Neuronal stem cell (in vitro differentiated cells): ENCODE measurements at regions not wholly inside any gene's neighbourhood (a gene's known extent, or its start where the extent isn't known, plus 50 kb on each side); places are given as distances from the start of the nearest gene placed in this dataset.

Experiments used
- DNase-seq: peaks from one replicate; pipeline ENCODE4 v3.0.0-alpha.2; 2013; ENCODE audit warnings: low spot score
- H2AFZ ChIP-seq: one replicate; pipeline ENCODE4 v1.6.1; 2013; ENCODE audit warnings: mild to moderate bottlenecking, low read length, inconsistent platforms
- H2AK5ac ChIP-seq: 2 replicates; pipeline ENCODE4 v1.6.1; 2013; ENCODE audit warnings: low read depth, mild to moderate bottlenecking, inconsistent platforms, low read length, moderate library complexity, mixed read lengths
- H2BK120ac ChIP-seq: 2 replicates; pipeline ENCODE4 v1.6.1; 2013; ENCODE audit warnings: low read depth, mild to moderate bottlenecking, inconsistent platforms, low read length, moderate library complexity, mixed read lengths
- H2BK12ac ChIP-seq: one replicate; pipeline ENCODE4 v1.6.1; 2013; ENCODE audit warnings: low read length, inconsistent platforms
- H2BK15ac ChIP-seq: 2 replicates; pipeline ENCODE4 v1.6.1; 2013; ENCODE audit warnings: mild to moderate bottlenecking, low read length, inconsistent platforms, mixed read lengths
- H2BK5ac ChIP-seq: one replicate; pipeline ENCODE4 v1.6.1; 2013; ENCODE audit warnings: inconsistent platforms, mild to moderate bottlenecking, low read length, moderate library complexity
- H3K14ac ChIP-seq: one replicate; pipeline ENCODE4 v1.6.1; 2013; ENCODE audit warnings: low read length, inconsistent platforms
- H3K18ac ChIP-seq: 2 replicates; pipeline ENCODE4 v1.6.1; 2013; ENCODE audit warnings: low read length, inconsistent platforms
- H3K23ac ChIP-seq: 2 replicates; pipeline ENCODE4 v1.6.1; 2013; ENCODE audit warnings: low read depth, mild to moderate bottlenecking, mixed read lengths, low read length, inconsistent platforms; ENCODE audit not compliant: poor library complexity
- H3K27ac ChIP-seq: replicated peaks from 3 replicates; pipeline ENCODE4 v1.5.1; 2013; ENCODE audit warnings: low read length, inconsistent platforms
- H3K27me3 ChIP-seq, 3 experiments: 2 replicates each; pipeline ENCODE4 v1.6.1; 2013; ENCODE audit warnings: low read length in 3 of 3, mild to moderate bottlenecking in 2 of 3, inconsistent platforms in 1 of 3, low read depth in 1 of 3, mixed read lengths in 1 of 3, moderate library complexity in 1 of 3; ENCODE audit not compliant: control insufficient read depth in 3 of 3, insufficient read depth in 3 of 3
- H3K36me3 ChIP-seq, 2 donors: replicated peaks in 1 of 2; 2 replicates each; pipeline ENCODE4 v1.6.1; 2013; ENCODE audit warnings: low read length in 2 of 2; ENCODE audit not compliant: control insufficient read depth in 2 of 2, insufficient read depth in 2 of 2
- H3K4ac ChIP-seq: 2 replicates; pipeline ENCODE4 v1.6.1; 2013; ENCODE audit warnings: inconsistent platforms, mild to moderate bottlenecking, low read length, moderate library complexity
- H3K4me1 ChIP-seq, 2 donors: 1 replicate in 1 of 2; 2 replicates in 1 of 2; pipeline ENCODE4 v1.6.1; 2013; ENCODE audit warnings: low read length in 2 of 2, low read depth in 1 of 2; ENCODE audit not compliant: control insufficient read depth in 2 of 2, insufficient read depth in 1 of 2
- H3K4me2 ChIP-seq: one replicate; pipeline ENCODE4 v1.6.1; 2013; ENCODE audit warnings: mild to moderate bottlenecking, low read length, inconsistent platforms; ENCODE audit not compliant: insufficient read depth, poor library complexity, severe bottlenecking
- H3K4me3 ChIP-seq, 2 donors: 2 replicates each; pipeline ENCODE4 v1.5.1; 2013; ENCODE audit warnings: low read length in 2 of 2, mild to moderate bottlenecking in 2 of 2, inconsistent platforms in 1 of 2, moderate library complexity in 1 of 2
- H3K79me1 ChIP-seq: one replicate; pipeline ENCODE4 v1.6.1; 2013; ENCODE audit warnings: low read depth, mild to moderate bottlenecking, inconsistent platforms, low read length, moderate library complexity
- H3K9ac ChIP-seq: one replicate; pipeline ENCODE4 v1.6.1; 2013; ENCODE audit warnings: mild to moderate bottlenecking, low read depth, low read length, inconsistent platforms; ENCODE audit not compliant: poor library complexity
- H3K9me3 ChIP-seq, 2 donors: replicated peaks in 1 of 2; 2 replicates each; pipeline versions ENCODE3 to v1.6.1; 2013; ENCODE audit warnings: low read length in 2 of 2, mild to moderate bottlenecking in 2 of 2, inconsistent platforms in 1 of 2, low read depth in 1 of 2, mixed read lengths in 1 of 2, moderate library complexity in 1 of 2; ENCODE audit not compliant: control insufficient read depth in 2 of 2, insufficient read depth in 1 of 2
- H4K8ac ChIP-seq: one replicate; pipeline ENCODE4 v1.6.1; 2013; ENCODE audit warnings: low read depth, mild to moderate bottlenecking, inconsistent platforms, low read length, moderate library complexity
- H4K91ac ChIP-seq: one replicate; pipeline ENCODE4 v1.6.1; 2013; ENCODE audit warnings: low read length, low read depth, mild to moderate bottlenecking, inconsistent platforms; ENCODE audit not compliant: poor library complexity
- WGBS, 2 donors: extraction: QIAGEN DNeasy Blood & Tissue Kit; methylation state at CpG; one replicate each; pipeline ENCODE4 v1.1.7; 2013; ENCODE audit warnings: missing lambda C conversion rate in 2 of 2, mixed read lengths in 1 of 2; ENCODE audit not compliant: insufficient read length in 2 of 2, insufficient replicate concordance in 1 of 2; ENCODE audit errors: extremely low coverage in 2 of 2; 5-methylcytosine and 5-hydroxymethylcytosine counted together

DNA sequence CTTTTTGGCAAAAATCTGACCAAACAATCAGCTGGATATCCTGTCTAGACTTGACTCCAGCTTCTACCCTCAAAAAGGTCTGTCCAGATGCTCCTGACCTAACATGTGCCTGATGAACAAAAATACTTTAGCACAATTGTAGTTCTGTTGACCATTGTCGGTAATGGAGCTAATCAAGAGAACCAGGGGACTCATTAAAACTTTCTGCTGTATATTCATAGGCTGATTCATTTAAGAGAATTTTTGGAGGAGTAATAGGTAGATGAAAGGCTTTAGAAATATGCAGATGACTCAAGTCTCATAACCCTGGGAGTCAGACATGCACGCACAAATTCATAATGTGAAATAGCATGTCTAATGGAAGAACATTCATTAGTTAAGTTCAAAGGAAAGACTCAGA, 514.2 kb downstream of the TXNL1 start:
- no peaks in the 10 kb centered on the region for H3K36me3 ChIP-seq
- no peak overlapping the region for H3K4ac ChIP-seq
- WGBS, 2 donors = no CpG with 5 or more reads among the region's 2 CpGs
- H3K79me1 ChIP-seq = no peaks in the 10 kb centered on the region
- H4K8ac ChIP-seq = no peak overlapping the region
- no peaks in the 10 kb centered on the region for H3K27me3 ChIP-seq
- H3K4me3 ChIP-seq = no peak overlapping the region
- no peaks in the 10 kb centered on the region for H3K9me3 ChIP-seq
- DNase-seq = no peak
- no peak overlapping the region for H3K23ac ChIP-seq
- no peak overlapping the region for H3K14ac ChIP-seq
- no peak overlapping the region for H2BK5ac ChIP-seq
- H2AFZ ChIP-seq = no peak overlapping the region
- H3K4me2 ChIP-seq = no peak overlapping the region
- no peak overlapping the region for H2BK15ac ChIP-seq
- no peak overlapping the region for H2BK120ac ChIP-seq
- no peak overlapping the region for H4K91ac ChIP-seq
- no peak overlapping the region for H2BK12ac ChIP-seq
- H3K18ac ChIP-seq = no peak overlapping the region
- H3K9ac ChIP-seq = no peak overlapping the region
- H3K27ac ChIP-seq = no peak overlapping the region
- H2AK5ac ChIP-seq = no peak overlapping the region
- no peaks in the 10 kb centered on the region for H3K4me1 ChIP-seq

DNA sequence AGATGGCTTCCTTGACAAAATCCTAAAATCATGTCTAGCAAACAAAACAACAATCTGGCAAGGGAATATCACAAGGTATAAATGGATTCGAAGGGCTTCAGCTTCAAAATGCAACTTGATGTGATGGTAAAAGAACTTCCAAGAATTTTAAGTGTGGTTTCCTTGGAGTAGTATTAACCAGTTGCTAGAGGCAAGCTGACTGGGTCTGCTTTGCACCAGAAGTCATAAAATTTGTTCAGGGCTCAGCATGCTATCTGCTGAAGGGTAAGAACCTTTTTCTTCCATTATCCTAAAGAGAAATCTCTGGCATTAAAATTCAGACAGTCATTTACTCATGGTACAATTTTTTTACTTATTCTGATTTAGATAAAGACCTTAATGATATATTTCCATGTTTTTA, 516.7 kb downstream of the TXNL1 start:
- H3K4ac ChIP-seq = no peak overlapping the region
- no peaks in the 10 kb centered on the region for H3K27me3 ChIP-seq
- no peak overlapping the region for H3K9ac ChIP-seq
- no peak overlapping the region for H3K14ac ChIP-seq
- H2BK120ac ChIP-seq = no peak overlapping the region
- DNase-seq = no peak
- no peak overlapping the region for H2BK15ac ChIP-seq
- H2AK5ac ChIP-seq = no peak overlapping the region
- H3K4me3 ChIP-seq = no peak overlapping the region
- H4K91ac ChIP-seq = no peak overlapping the region
- no CpG with 5 or more reads among the region's 1 CpG for WGBS, 2 donors
- H2BK5ac ChIP-seq = no peak overlapping the region
- H3K27ac ChIP-seq = no peak overlapping the region
- H4K8ac ChIP-seq = no peak overlapping the region
- H3K23ac ChIP-seq = no peak overlapping the region
- H3K9me3 ChIP-seq = no peaks in the 10 kb centered on the region
- no peaks in the 10 kb centered on the region for H3K79me1 ChIP-seq
- no peak overlapping the region for H3K4me2 ChIP-seq
- H2BK12ac ChIP-seq = no peak overlapping the region
- H3K18ac ChIP-seq = no peak overlapping the region
- no peaks in the 10 kb centered on the region for H3K36me3 ChIP-seq
- H3K4me1 ChIP-seq = peaks cover 5 to 12% of the 10 kb centered on the region in 2 donors
- H2AFZ ChIP-seq = no peak overlapping the region

DNA sequence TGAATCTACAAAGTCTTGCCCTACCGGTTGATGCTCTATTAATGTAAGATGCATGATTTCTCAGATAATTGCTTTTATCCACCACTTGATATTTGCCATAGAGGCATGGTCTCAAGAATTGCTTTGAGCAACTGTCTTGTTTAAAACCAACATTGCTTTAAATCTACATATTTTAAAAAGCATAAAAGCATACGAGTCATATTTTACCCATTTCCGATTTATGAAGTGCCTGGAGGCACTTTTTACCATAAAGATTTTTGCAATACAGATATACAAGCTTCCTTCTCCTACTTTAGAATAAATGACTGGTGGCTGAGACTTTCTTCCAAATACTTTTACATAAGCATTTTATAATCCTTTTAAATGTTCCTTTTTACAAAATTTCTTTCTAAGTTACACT, 517.6 kb downstream of the TXNL1 start:
- no peaks in the 10 kb centered on the region for H3K36me3 ChIP-seq
- H4K8ac ChIP-seq = no peak overlapping the region
- no peaks in the 10 kb centered on the region for H3K79me1 ChIP-seq
- no peak overlapping the region for H3K4me3 ChIP-seq
- no peak overlapping the region for H3K14ac ChIP-seq
- no peak overlapping the region for H4K91ac ChIP-seq
- DNase-seq = no peak
- no peaks in the 10 kb centered on the region for H3K9me3 ChIP-seq
- H2BK5ac ChIP-seq = no peak overlapping the region
- H3K18ac ChIP-seq = no peak overlapping the region
- no peak overlapping the region for H3K23ac ChIP-seq
- no peak overlapping the region for H3K27ac ChIP-seq
- H2BK12ac ChIP-seq = no peak overlapping the region
- no peak overlapping the region for H2BK120ac ChIP-seq
- no peak overlapping the region for H2AFZ ChIP-seq
- no peak overlapping the region for H2BK15ac ChIP-seq
- no peak overlapping the region for H3K9ac ChIP-seq
- H3K27me3 ChIP-seq = no peaks in the 10 kb centered on the region
- no peak overlapping the region for H2AK5ac ChIP-seq
- peaks cover 5 to 12% of the 10 kb centered on the region in 2 donors for H3K4me1 ChIP-seq
- no peak overlapping the region for H3K4me2 ChIP-seq
- WGBS, 2 donors = no CpG with 5 or more reads among the region's 3 CpGs
- H3K4ac ChIP-seq = no peak overlapping the region

DNA sequence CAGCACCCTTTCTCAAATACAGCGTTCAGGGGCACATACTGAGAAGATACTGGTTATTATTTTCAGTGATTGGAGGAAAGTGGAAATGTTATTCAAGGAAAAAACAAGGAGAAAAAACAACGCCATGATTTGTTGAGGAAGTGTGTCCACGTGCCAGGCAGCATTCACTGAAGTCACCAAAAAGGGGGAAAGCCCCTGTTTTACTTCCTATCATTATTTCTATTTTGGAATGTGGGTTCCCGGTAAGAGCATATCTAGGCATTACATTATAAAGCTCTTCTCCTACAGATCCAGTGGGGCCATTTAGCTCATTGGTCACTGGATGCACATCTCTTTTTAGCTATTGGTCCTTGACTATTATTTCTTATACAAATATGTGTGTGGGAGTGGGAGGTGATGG, 518.7 kb downstream of the TXNL1 start:
- Histone ChIP-seq H3K14ac (no peak overlapping the region), H3K4me1 (peaks cover 5 to 12% of the 10 kb centered on the region in 2 donors), H3K27ac (no peak overlapping the region), H2AFZ (no peak overlapping the region), H2AK5ac (no peak overlapping the region), H2BK5ac (no peak overlapping the region), H2BK15ac (no peak overlapping the region), H4K91ac (no peak overlapping the region), H4K8ac (no peak overlapping the region), H3K23ac (no peak overlapping the region), H2BK12ac (no peak overlapping the region), H3K27me3 (no peaks in the 10 kb centered on the region), H3K18ac (no peak overlapping the region), H3K36me3 (no peaks in the 10 kb centered on the region), H3K9me3 (no peaks in the 10 kb centered on the region), H2BK120ac (no peak overlapping the region), H3K79me1 (no peaks in the 10 kb centered on the region), H3K4me3 (no peak overlapping the region), H3K4me2 (no peak overlapping the region), H3K4ac (no peak overlapping the region), H3K9ac (no peak overlapping the region)
- no peak for DNase-seq
- no CpG with 5 or more reads among the region's 4 CpGs for WGBS, 2 donors
